GM19035 (cell line): ENCODE measurements at regions not wholly inside any gene's neighbourhood (a gene's known extent, or its start where the extent isn't known, plus 50 kb on each side); places are given as distances from the start of the nearest gene placed in this dataset.
"Not testable (repeated sequence)": the region's sequence is repeated elsewhere in the genome, so short reads cannot be mapped to it uniquely, and the experiment has no call there.

Source experiments
- ATAC-seq: cut with Tn5 transposase; IDR thresholded peaks from one replicate; pipeline ENCODE4 v1.9.1; 2021; ENCODE audit not compliant: unreplicated experiment

DNA sequence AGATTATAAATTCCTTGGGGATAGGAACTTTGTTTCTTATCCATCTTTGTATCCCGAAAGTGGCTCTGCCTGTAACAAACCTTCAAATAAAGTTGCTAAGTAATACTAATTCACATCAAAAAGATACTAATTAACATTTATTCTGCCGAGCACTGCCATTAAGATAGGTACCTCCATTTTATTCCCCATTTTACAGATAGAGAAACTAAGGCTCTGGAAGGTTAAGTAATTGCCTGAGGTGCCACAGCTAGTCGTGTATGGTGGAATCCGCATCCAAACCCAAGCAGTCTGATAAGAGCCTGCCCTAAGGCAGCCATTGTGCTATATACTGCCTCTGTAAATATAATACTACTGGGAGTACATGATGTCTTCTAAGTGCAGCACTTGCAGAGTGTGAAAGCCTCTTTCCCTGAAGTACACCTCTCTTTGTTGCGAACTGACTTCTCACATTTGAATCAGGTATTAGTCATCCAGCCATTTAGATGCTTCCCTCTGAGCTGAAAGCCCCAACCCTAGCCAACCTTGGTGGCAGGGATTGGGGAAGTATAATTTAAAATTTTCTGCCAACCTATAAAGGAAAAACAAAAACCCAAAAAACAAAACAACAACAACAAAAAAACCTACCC lies 78.5 kb upstream of the CHD2 start:
- no peak for ATAC-seq

DNA sequence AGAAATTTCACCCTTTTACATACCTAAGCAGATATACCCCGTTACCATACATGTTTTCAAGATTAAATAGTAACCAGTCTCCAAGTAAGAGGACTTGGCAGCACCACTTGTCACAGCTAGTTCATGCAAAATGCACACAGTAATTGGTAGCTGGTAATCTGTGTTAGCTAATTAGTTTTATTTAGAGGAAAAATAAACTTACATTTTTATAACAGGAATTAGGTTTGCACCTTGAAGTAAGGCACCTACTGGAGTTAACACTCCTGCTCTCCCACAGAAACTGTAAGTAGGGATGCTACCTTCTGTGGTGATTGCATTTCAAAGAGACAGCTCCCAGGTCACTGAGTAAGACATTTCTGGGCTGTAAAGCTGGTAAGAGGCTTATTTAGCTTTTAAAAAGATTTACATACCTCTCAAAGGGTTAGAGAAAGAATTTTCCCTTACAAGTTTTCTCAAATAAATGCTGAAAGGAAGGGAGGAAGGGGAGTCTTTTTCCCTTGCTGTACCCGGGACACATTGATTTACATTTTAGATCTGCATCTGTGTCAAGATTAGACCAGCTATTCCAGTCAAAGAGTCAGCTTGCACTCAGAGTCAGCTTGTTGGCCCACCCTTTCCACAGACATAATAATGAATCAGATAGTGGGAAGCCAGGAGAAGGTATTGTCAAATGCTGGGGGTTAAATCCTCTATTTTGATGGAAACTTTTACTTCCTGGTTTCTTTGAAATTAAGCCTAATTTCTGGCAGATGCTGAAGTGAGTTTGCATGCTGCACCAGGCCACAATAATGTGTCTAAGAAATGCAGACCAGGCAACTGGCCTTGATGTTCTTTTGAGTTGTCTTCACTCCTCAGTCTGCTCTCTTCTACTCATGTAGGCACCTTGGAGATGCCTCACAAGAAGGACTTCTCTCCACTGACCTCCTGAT lies 77.6 kb upstream of the CHD2 start:
- ATAC-seq: no peak

DNA sequence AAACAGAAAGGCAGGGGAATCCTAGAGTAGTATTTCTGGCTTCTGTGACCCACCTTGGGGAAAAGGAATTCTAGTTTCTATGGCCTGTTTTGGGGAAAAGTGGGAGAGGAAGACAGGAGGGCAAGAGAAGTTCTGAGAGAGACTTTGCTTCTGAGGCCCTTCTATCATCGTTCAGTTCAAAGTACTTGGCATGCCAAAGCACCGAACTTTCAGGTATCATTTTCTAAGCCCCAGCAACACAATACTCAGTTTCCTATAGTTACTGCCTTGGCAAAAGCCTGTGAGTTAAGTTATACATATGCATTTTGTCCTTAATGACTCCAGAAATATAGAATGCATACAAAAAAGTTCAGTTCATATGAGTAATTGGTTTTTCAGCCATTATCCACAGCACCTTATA lies 74.1 kb upstream of the CHD2 start:
- ATAC-seq: no peak

DNA sequence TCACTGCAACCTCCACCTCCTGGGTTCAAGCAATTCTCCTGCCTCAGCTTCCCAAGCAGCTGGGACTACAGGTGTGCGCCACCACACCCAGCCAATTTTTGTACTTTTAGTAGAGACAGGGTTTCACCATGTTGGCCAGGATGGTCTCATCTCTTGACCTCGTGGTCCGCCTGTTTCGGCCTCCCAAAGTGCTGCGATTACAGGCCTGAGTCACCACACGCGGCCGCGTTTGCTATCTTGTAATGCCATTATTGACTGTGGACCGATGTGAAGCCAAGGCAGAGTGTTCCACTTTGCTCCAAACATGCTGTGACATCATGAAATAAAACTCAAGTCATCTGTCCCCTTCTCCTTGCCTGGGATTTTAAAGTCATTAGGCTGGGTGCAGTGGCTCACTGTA lies 72.1 kb upstream of the CHD2 start:
- ATAC-seq: not testable (repeated sequence)

DNA sequence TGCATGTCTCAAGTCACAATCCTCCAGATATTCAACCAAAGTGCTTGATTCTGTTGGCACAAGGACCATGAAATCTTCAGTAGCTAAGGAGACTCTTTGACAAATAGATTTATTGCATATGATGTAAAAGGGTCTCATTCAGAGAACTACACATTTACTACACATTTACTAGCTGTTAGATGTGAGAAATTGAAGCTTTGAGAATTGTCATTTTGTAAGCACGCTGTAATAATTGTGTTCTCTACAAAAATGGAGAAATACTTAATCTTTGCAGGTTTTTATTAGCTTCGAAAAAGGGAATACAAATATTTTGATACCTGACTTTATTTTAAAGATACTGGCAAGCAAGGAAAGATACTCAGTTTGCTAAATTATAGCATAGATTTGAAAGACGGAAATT lies 70.2 kb upstream of the CHD2 start:
- ATAC-seq: no peak

DNA sequence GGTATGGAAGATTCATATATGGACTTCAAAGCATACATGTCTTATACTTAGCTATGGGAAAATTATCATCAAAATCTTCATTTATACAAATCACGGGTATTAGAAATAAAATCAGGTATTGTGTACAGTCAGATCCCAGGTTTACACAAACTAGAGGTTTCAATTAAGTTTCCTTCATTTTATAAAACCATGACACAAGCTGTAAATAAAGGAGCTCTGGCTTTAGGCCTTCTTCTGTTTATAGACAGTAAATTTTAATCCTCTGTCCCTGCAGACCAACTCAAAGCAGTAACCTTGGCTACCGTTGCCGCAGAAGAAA lies 68.8 kb upstream of the CHD2 start:
- ATAC-seq: no peak

DNA sequence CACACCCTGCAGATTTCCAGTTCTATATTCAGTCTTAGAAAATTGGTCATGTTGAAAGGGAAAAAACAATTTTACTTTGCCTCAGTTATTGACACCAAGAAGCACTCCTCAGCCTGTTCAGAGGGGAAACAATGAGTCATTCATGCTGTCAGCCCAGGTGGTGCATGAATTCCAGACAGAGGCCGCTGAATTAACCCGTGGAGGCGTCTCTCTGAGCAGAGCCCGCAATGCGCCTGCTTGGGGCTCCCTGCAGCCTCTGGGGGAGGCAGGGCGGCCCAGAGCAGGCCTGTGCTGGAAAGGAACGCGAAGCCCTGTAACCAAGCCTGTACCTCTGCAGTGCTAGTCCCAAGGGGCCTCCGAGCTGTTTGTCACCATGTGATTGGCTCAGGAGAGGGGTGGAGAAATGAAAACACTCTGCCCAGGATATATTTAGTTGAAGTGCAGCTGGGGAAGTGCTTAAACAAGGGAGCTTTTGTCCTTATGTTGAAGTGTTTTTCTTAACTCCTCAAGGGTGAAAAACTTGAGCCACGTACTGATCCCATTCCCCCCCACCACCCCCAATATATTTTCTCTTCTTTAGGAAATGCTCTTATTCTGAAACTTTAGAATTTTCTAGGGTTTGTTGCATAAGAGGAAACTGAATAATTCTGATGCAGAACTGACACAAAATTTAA lies 68.3 kb upstream of the CHD2 start:
- peak; percentile 97 for ATAC-seq

DNA sequence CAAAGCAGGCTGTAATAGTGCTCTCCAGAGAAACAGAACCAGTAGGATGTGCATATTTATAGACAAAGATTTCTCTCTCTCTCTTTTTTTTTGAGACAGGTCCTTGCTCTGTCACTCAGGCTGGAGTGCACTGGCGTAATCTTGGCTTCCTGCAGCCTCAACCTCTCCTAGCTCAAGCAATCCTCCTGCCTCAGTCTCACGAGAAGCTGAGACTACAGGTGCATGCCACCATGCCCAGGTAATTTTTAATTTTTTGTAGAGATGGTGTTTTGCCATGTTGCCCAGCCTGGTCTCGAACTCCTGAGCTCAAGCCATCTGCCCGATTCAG lies 67.1 kb upstream of the CHD2 start:
- ATAC-seq: no peak

DNA sequence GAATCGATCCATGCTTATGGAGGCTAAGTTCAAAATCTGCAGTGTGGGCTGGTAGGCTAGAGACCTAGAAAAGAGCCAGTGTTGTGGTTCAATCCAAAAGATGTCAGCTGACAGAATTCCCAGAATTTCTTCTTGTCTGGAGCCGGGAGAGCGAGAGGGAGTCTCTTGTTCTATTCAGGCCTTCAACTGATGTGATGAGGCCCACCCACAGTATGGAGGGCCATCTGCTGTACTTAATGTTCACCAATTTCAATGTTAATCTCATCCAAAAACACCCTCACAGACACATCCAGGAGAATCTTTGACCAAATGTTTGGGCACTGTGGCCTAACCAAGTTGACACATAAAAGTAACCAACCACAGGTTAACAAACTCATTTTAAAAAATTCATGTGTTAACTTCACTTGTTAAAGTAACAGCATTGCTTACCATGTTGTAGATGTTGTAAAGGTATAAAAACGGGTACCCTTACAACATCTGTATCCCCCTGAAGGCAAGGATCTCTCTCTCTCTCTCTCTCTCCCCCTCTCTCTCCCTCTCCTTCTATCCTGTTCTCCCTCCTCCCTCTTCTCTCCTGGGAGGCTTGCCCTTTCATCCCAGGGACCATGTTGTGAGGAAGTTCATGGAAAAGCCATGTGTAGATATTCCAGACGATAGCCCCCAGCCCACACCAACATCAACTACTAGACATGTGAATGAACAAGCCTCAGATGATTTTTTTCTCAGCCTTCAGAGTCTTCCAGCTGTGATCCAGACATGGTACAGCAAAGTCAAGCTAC lies 66.4 kb upstream of the CHD2 start:
- ATAC-seq: no peak

DNA sequence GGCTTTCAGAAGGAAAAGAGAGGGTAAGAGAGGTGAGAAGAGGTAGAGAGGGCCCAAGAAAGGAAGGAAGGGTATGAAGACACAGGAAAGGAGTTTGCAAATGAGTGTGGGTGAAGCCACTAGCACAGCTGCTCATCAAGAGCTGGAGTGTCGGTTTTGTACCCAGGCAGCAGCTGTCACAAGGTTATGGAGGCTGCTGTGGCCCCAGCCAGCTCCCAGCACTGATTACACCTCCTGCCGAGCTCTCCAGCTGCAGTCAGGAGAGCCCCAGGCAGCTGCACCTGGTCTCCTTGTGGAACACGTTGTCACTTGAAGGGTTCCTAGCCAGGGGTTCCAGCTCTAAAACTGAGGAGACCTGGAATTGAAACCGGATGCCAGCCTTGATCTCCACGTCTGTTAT lies 60.4 kb upstream of the CHD2 start:
- ATAC-seq: peak; percentile 71

DNA sequence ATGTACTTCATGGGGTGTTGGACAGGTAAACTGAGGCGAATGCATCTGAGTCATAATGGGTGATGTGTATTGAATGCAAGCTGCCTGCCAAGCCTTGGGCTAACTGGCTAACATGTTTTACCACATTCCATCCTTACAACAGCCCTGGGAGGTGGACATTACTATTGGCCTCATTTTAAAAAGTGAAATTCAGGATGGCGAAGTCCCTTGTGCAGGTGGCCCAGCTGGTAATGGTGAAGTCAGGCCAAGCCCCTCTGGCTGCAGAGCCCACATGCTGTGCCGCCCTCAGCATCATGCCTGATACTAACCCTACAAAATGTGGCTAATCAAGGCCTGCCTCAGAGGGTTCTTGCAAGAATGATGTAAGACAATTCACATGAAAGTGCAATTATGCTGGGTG lies 60.0 kb upstream of the CHD2 start:
- no peak for ATAC-seq

DNA sequence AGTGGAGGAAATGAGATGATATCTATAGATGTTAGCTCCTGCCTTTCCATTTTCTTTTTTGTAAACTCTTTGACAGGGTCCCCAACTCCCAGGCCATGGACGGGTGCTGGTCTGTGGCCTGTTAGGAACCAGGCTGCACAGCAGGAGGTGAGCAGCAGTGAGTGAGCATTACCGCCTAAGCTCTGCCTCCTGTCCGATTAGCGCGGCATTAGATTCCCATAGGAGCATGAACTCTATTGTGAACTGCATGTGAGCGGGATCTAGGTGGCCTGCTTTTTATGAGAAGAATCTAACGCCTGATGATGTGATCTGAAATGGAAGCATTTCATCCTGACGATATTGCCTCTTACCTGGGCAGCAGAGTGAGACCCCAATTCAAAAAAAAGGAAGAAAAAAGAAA lies 56.8 kb upstream of the CHD2 start:
- no peak for ATAC-seq

DNA sequence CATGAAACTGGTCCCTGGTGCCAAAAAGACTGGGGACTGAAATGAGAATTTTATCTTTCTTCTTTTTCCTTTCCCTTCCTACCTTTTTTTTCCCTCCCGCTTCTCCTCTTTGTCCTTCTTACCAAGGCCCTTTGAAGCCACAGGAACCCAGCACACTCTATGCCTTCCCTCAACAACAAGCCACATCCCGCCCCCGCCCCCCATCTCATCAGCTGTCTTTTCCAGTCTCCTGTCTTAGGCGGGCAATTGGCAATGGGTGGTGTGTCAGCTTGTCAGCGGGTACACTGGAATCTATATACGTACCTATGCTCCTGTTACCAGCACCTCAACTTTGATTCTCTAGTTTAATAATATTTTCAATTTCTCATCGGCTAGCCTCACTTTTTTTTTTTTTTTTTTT lies 56.3 kb upstream of the CHD2 start:
- ATAC-seq: no peak

DNA sequence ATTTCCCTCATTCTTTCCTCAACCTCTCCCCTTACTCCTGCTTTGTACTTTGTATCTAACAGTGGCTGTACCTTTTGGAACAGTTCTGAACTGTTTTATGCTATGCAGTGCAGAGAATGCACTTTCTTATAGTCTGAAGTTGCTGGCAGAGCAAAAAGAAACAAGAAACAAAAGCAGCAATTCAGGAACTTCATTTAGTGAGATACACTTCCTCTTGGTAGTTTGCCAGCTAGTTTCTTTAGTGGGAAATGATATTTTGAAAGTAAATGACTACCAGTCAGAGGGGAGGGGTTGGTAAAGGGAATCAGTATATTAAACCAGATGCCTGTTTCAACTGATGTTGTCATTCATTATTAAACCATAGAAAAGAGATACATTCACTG lies 55.0 kb upstream of the CHD2 start:
- peak; percentile 48 for ATAC-seq

DNA sequence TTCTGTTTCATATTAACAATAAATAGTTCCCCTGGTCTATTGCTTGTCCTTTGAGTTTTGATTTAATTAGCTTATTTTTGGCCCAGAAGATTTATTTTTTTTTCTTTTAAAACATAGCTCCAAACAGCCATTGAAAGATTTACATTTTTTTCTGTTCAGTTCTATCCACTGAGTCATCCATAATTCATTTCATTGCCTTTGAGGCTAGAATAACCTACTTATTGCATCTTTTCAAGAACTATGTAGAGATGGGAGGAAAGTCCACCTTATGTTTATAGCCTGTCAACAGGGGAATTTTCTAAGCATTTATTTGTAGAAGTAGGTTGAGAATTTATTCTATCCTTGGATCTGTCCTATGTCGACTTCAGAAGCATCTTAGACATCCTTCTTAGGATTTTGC lies 53.4 kb upstream of the CHD2 start:
- ATAC-seq: no peak

DNA sequence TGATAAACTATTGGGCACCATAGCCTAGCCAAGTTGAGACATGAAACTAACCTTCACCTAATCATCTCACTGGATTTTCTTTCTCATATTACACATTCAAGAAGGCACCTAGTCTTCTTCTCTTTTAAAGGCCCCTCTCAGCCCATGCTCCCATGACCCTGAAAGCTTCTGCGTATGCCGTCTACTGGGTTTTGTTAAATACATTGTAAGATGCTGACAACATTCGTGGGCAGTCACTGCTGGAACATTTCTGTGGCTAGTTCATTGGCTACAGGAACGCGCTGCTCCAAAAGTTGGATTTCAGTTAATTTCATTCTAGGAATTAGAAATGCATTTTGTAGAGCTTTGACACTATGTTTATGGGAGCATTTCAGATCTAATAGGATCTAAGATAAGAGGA lies 52.3 kb upstream of the CHD2 start:
- no peak for ATAC-seq

DNA sequence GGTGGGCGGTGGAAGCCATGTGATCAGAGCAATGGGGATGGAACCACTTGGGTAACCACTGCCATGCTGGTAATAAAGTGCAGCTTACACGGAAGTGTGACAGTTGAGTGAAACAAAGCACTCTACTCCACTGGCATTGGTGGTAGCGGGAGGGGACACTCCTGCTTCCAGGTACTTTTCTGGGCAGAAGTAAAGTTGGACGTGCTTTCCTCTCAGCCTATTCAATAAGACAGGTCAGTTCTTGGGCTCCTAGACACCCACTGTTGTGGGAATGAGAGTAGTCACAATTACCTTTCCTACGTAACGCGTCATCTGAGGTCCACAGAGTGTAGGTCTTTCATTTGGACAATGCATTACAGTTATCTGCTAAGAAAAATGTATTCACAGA lies 51.7 kb upstream of the CHD2 start:
- ATAC-seq: no peak

DNA sequence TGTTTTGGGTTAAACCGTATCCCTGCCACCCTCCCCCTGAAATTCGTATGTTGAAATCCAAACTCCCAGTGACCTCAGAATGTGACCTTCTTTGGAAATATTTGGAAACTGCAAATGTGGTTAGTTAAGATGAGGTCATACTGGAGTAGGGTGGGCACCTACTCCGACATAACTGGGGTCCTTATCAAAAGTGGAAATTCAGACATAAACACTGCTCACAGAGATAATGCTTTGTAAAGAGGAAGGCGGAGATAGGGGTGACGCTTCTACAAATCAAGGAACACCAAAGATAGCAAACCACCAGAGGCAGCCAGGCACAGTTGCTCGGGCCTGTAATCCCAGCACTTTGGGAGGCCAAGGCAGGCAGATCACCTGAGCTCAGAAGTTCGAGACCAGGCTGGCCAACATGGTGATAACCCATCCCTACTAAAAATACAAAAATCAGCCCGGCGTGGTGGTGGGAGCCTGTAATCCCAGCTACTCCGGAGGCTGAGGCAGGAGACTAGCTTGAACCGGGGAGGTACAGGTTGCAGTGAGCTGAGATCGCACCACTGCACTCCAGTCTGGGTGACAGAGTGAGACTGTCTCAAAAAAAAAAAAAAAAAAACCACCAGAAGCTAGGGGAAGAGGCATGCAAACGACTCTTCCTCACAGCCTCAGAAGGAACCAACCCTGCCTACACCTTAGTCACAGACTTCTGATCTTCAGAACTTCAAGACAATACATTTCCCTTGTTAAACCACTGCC lies 51.1 kb upstream of the CHD2 start:
- peak; percentile 74 for ATAC-seq

DNA sequence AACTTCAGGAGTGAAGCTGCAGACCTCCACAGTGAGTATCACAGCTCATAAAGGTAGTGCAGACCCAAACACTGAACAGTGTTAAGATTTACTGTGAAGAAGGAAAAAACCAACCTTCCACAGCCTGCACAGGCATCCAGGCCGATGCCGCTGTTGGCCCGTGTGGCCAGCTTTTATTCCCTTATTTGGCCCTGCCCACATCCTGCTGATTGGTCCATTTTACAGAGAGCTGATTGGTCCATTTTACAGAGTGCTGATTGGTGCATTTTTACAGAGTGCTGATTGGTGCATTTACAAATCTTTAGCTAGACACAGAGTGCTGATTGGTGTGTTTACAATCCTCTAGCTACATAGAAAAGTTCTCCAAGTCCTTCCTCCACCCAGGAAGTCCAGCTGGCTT lies 49.9 kb upstream of the CHD2 start:
- not testable (repeated sequence) for ATAC-seq
